Hindlimb muscle (tissue), 1 donor: ENCODE measurements at regions not wholly inside any gene's neighbourhood (a gene's known extent, or its start where the extent isn't known, plus 50 kb on each side); places are given as distances from the start of the nearest gene placed in this dataset.

Experiments
- DNase-seq: peaks from one replicate; pipeline ENCODE4 v3.0.0-alpha.2; 2013

GRCh38 chr9:134987906-134988700, 70.4 kb upstream of the FCN1 start:
- DNase-seq: no peak

- no peak for DNase-seq
These were observed 71.0 kb upstream of the FCN1 start for GRCh38 chr9:134988706-134989105.

- DNase-seq: no peak
These were observed 71.7 kb upstream of the FCN1 start for GRCh38 chr9:134989206-134990065.

GRCh38 chr9:134991808-134992754, 74.4 kb upstream of the FCN1 start:
- DNase-seq: no peak

- no peak for DNase-seq
These were observed 75.0 kb upstream of the FCN1 start for GRCh38 chr9:134992755-134993124.

- no peak for DNase-seq
These were observed 75.7 kb upstream of the FCN1 start for GRCh38 chr9:134993416-134993815.

- no peak for DNase-seq
These were observed 76.4 kb upstream of the FCN1 start for GRCh38 chr9:134993996-134994720.

GRCh38 chr9:134994926-134995791, 77.4 kb upstream of the FCN1 start:
- no peak for DNase-seq

- DNase-seq: no peak
These were observed 78.0 kb upstream of the FCN1 start for GRCh38 chr9:134995792-134996120.

- no peak for DNase-seq
These were observed 79.1 kb upstream of the FCN1 start for GRCh38 chr9:134996591-134997530.

- DNase-seq: no peak
These were observed 83.0 kb upstream of the FCN1 start for GRCh38 chr9:135000647-135001245.

GRCh38 chr9:135001526-135001925, 83.8 kb upstream of the FCN1 start:
- DNase-seq: no peak

GRCh38 chr9:135002336-135002735, 84.6 kb upstream of the FCN1 start:
- no peak for DNase-seq

GRCh38 chr9:135002802-135003201, 84.7 kb upstream of the OLFM1 start:
- DNase-seq: no peak

GRCh38 chr9:135004772-135005171, 82.7 kb upstream of the OLFM1 start:
- no peak for DNase-seq

GRCh38 chr9:135006911-135007570, 80.4 kb upstream of the OLFM1 start:
- no peak for DNase-seq

- DNase-seq: no peak
These were observed 79.9 kb upstream of the OLFM1 start for GRCh38 chr9:135007601-135008000.

- no peak for DNase-seq
These were observed 79.1 kb upstream of the OLFM1 start for GRCh38 chr9:135008416-135008815.

GRCh38 chr9:135009051-135009560, 78.4 kb upstream of the OLFM1 start:
- no peak for DNase-seq
